ENCODE measurements at regions not wholly inside any gene's neighbourhood (a gene's known extent, or its start where the extent isn't known, plus 50 kb on each side); places are given as distances from the start of the nearest gene placed in this dataset.

- no peak for TF ChIP-seq CTCF (conservative IDR thresholded peaks at IDR 0.05; ENCODE audit: low read depth, low read length)
- Histone ChIP-seq H2AFZ (ENCODE audit: low read depth) (no peak overlapping the region), H3K4me3 (IDR thresholded peaks at IDR 0.05; ENCODE audit: insufficient read depth, low read depth, low read length) (no peak overlapping the region), H4K20me1 (ENCODE audit: insufficient read depth) (no peaks in the 10 kb centered on the region), H3K79me2 (ENCODE audit: insufficient read depth, low read depth) (no peaks in the 10 kb centered on the region), H3K4me1 (ENCODE audit: low read depth, poor library complexity, severe bottlenecking) (no peaks in the 10 kb centered on the region), H3K36me3 (ENCODE audit: insufficient read depth) (no peaks in the 10 kb centered on the region), H3K27ac (no peak overlapping the region), H3K4me2 (no peak overlapping the region), H3K9ac (no peak overlapping the region), H3K27me3 (ENCODE audit: insufficient read depth, low read depth) (peaks cover 14% of the 10 kb centered on the region; the same call in 1 of the 2 replicates)
Measured at GRCh38 chr1:29688471-29689365, 452.4 kb downstream of the PTPRU start.

- H3K4me3 ChIP-seq (IDR thresholded peaks at IDR 0.05; ENCODE audit: insufficient read depth, low read depth, low read length): no peak overlapping the region
- no peaks in the 10 kb centered on the region for H3K79me2 ChIP-seq (ENCODE audit: insufficient read depth, low read depth)
- no peak overlapping the region for H3K27ac ChIP-seq
- no peak overlapping the region for H3K9ac ChIP-seq
- no peaks in the 10 kb centered on the region for H3K36me3 ChIP-seq (ENCODE audit: insufficient read depth)
- H3K4me2 ChIP-seq: no peak overlapping the region
- no peak overlapping the region for H2AFZ ChIP-seq (ENCODE audit: low read depth)
- peaks cover 14% of the 10 kb centered on the region; the same call in 1 of the 2 replicates for H3K27me3 ChIP-seq (ENCODE audit: insufficient read depth, low read depth)
- TF ChIP-seq CTCF (conservative IDR thresholded peaks at IDR 0.05; ENCODE audit: low read depth, low read length): no peak
- no peaks in the 10 kb centered on the region for H4K20me1 ChIP-seq (ENCODE audit: insufficient read depth)
- no peaks in the 10 kb centered on the region for H3K4me1 ChIP-seq (ENCODE audit: low read depth, poor library complexity, severe bottlenecking)
Measured at GRCh38 chr1:29687601-29688244, 451.4 kb downstream of the PTPRU start.

GRCh38 chr1:29687166-29687565 is 450.8 kb downstream of the PTPRU start:
- H3K9ac ChIP-seq: no peak overlapping the region
- no peak for TF ChIP-seq CTCF (conservative IDR thresholded peaks at IDR 0.05; ENCODE audit: low read depth, low read length)
- H3K36me3 ChIP-seq (ENCODE audit: insufficient read depth): no peaks in the 10 kb centered on the region
- H2AFZ ChIP-seq (ENCODE audit: low read depth): no peak overlapping the region
- H3K4me1 ChIP-seq (ENCODE audit: low read depth, poor library complexity, severe bottlenecking): no peaks in the 10 kb centered on the region
- H3K27ac ChIP-seq: no peak overlapping the region
- H3K4me2 ChIP-seq: no peak overlapping the region
- no peaks in the 10 kb centered on the region for H4K20me1 ChIP-seq (ENCODE audit: insufficient read depth)
- no peak overlapping the region for H3K4me3 ChIP-seq (IDR thresholded peaks at IDR 0.05; ENCODE audit: insufficient read depth, low read depth, low read length)
- peaks cover 11% of the 10 kb centered on the region; the same call in 1 of the 2 replicates for H3K27me3 ChIP-seq (ENCODE audit: insufficient read depth, low read depth)
- H3K79me2 ChIP-seq (ENCODE audit: insufficient read depth, low read depth): no peaks in the 10 kb centered on the region

- no peaks in the 10 kb centered on the region for H3K79me2 ChIP-seq (ENCODE audit: insufficient read depth, low read depth)
- H3K36me3 ChIP-seq (ENCODE audit: insufficient read depth): no peaks in the 10 kb centered on the region
- no peak overlapping the region for H3K4me2 ChIP-seq
- no peaks in the 10 kb centered on the region for H3K4me1 ChIP-seq (ENCODE audit: low read depth, poor library complexity, severe bottlenecking)
- H3K27me3 ChIP-seq (ENCODE audit: insufficient read depth, low read depth): peaks cover 2% of the 10 kb centered on the region; the same call in 1 of the 2 replicates
- H3K9ac ChIP-seq: no peak overlapping the region
- no peak overlapping the region for H2AFZ ChIP-seq (ENCODE audit: low read depth)
- no peak overlapping the region for H3K27ac ChIP-seq
- TF ChIP-seq CTCF (conservative IDR thresholded peaks at IDR 0.05; ENCODE audit: low read depth, low read length): no peak
- no peaks in the 10 kb centered on the region for H4K20me1 ChIP-seq (ENCODE audit: insufficient read depth)
- no peak overlapping the region for H3K4me3 ChIP-seq (IDR thresholded peaks at IDR 0.05; ENCODE audit: insufficient read depth, low read depth, low read length)
Measured at GRCh38 chr1:29686012-29686930, 449.9 kb downstream of the PTPRU start.

All from KMS-11 (cell line).